Body of pancreas (tissue), 4 donors: ENCODE measurements at regions not wholly inside any gene's neighbourhood (a gene's known extent, or its start where the extent isn't known, plus 50 kb on each side); places are given as distances from the start of the nearest gene placed in this dataset.

Source experiments
- ATAC-seq: fragments of 150-250 bp; one replicate; pipeline ENCODE4 v1.9.1; 2016
- DNase-seq, 4 donors: peaks; one replicate each; pipeline ENCODE4 v3.0.0-alpha.2; 2019
- H3K27ac ChIP-seq, 4 donors: fragments of 200-600 bp; sonication (generic); 1 replicate in 3 of 4; 2 replicates in 1 of 4; pipeline versions ENCODE4 v1.5.1 to v1.6.1; 2016 to 2019; ENCODE audit warnings: mild to moderate bottlenecking in 1 of 4, mixed read lengths in 1 of 4, moderate library complexity in 1 of 4
- H3K27me3 ChIP-seq, 2 donors: fragments of 200-600 bp; sonication (generic); one replicate each; pipeline ENCODE4 v1.6.0; 2016; ENCODE audit warnings: mild to moderate bottlenecking in 1 of 2
- H3K36me3 ChIP-seq, 2 donors: fragments of 200-600 bp; sonication (generic); replicated peaks in 1 of 2; 2 replicates each; pipeline ENCODE4 v1.5.1; 2016; ENCODE audit warnings: low read depth in 2 of 2; ENCODE audit not compliant: insufficient read depth in 1 of 2
- H3K4me1 ChIP-seq: fragments of 200-600 bp; sonication (generic); one replicate; pipeline ENCODE4 v1.6.0; 2016
- H3K4me3 ChIP-seq, 2 donors: fragments of 200-600 bp; sonication (generic); 1 replicate in 1 of 2; 2 replicates in 1 of 2; pipeline ENCODE4 v1.5.1; 2016 to 2019
- H3K9me3 ChIP-seq, 3 donors: fragments of 200-600 bp; sonication (generic); 1 replicate in 2 of 3; 2 replicates in 1 of 3; pipeline ENCODE4 v1.5.1; 2016
- POLR2A ChIP-seq, 3 donors: fragments of 450-650 bp; IDR thresholded peaks; one replicate each; pipeline ENCODE4 v1.6.1; 2016; ENCODE audit warnings: antibody characterized with exemption in 3 of 3, mild to moderate bottlenecking in 2 of 3
- WGBS, 2 donors: methylation state at CpG; one replicate each; pipeline ENCODE4 v1.1.5; 2017; 5-methylcytosine and 5-hydroxymethylcytosine counted together
- intact Hi-C: fragments of 100-400 bp; cut with DNase I; formaldehyde crosslinking; loops from one replicate; pipeline ENCODE4 v1.15.1; 2023
- TF ChIP-seq, protein P1 (sequence below), 7 experiments: fragments of 450-650 bp in 4 of 7; fragments of 200-600 bp in 3 of 7; sonication (generic) in 3 of 7; IDR thresholded peaks; one replicate each; pipeline ENCODE4 v1.5.1; 2016 to 2019; ENCODE audit warnings: antibody characterized with exemption in 7 of 7

DNA sequence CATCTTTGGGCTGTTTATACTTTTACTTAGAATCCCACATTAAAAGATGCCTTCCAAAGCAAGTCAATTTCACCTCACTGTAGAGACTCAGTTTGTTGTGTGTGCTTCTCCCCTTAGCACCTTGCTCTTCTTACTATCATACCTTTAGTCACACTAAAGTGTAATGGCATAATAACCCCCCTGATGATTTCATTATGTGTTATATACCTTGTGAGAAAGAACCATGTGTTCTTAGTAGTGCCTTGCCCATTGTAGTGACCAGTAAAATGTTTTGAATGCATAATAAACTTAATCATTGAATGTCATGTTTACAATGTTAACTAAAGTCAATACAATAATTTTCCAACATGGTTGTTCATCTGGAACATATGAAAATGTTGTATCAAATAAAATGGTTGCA, 1621.9 kb downstream of the PCDH7 start:
- no peak overlapping the region for H3K27ac ChIP-seq

DNA sequence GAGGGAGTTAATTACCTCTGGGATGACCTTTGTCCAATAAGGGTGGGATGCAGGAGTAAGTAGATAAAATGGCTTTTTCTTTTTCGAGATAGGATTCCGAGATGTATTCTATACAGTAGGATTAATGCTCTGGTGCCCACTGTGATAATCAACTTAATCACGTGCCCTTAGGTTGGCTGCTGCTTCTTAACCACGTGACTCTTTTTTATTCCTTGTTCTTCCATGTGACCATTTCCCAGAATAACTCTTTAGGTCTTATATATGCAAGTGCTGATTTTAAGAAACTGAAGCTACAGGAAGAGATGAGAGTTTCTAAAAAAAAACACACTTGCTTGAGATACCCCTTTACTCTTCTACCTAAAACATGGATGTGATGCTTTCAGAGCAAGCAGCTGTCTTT, 1628.9 kb downstream of the PCDH7 start:
- intact Hi-C loops = no loop called here
- TF ChIP-seq, protein P1, sequence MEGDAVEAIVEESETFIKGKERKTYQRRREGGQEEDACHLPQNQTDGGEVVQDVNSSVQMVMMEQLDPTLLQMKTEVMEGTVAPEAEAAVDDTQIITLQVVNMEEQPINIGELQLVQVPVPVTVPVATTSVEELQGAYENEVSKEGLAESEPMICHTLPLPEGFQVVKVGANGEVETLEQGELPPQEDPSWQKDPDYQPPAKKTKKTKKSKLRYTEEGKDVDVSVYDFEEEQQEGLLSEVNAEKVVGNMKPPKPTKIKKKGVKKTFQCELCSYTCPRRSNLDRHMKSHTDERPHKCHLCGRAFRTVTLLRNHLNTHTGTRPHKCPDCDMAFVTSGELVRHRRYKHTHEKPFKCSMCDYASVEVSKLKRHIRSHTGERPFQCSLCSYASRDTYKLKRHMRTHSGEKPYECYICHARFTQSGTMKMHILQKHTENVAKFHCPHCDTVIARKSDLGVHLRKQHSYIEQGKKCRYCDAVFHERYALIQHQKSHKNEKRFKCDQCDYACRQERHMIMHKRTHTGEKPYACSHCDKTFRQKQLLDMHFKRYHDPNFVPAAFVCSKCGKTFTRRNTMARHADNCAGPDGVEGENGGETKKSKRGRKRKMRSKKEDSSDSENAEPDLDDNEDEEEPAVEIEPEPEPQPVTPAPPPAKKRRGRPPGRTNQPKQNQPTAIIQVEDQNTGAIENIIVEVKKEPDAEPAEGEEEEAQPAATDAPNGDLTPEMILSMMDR (IDR thresholded peaks at IDR 0.05) = no peak
- TF ChIP-seq POLR2A (IDR thresholded peaks at IDR 0.05) = no peak

More for the DNA sequence above, 1621.9 kb downstream of the PCDH7 start:
- no peaks in the 10 kb centered on the region for H3K9me3 ChIP-seq
- no peaks in the 10 kb centered on the region for H3K27me3 ChIP-seq
- H3K36me3 ChIP-seq = no peaks in the 10 kb centered on the region
- no peak for TF ChIP-seq POLR2A (IDR thresholded peaks at IDR 0.05)
- TF ChIP-seq, protein P1 (IDR thresholded peaks at IDR 0.05) = no peak
- H3K4me3 ChIP-seq = no peak overlapping the region
- H3K4me1 ChIP-seq = no peaks in the 10 kb centered on the region
- ATAC-seq (no peak), DNase-seq (no peak)
- intact Hi-C loops = no loop called here

DNA sequence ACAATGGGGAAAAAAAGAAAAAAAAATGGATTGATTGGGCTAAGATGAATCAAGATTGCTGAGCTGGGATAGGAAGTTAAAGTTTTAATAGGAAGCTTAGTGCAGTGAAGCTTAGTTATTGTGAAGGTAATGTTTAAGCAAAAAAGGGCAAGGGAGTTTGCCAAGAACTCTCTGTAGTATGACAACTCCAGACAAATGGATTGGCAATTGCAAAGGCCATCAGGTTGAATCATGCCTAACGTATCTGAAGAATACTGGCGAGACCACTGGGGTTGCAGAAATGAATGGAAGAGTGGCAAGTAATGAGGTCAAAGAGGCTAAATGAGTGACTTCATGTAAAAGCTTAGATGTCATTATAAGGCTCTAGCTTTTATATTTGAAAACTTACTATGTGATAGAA, 1654.0 kb downstream of the PCDH7 start:
- Histone ChIP-seq H3K4me1 (no peaks in the 10 kb centered on the region), H3K27ac (no peak overlapping the region), H3K36me3 (no peaks in the 10 kb centered on the region), H3K4me3 (no peak overlapping the region), H3K9me3 (no peaks in the 10 kb centered on the region), H3K27me3 (no peaks in the 10 kb centered on the region)
- 56 to 62% methylated on average over 2 of the region's 2 CpGs for WGBS, 2 donors
- TF ChIP-seq, protein P1 (IDR thresholded peaks at IDR 0.05) = no peak
- TF ChIP-seq POLR2A (IDR thresholded peaks at IDR 0.05) = no peak
- DNase-seq (no peak), ATAC-seq (no peak)
- intact Hi-C loops = no loop called here

More for the DNA sequence above, 1628.9 kb downstream of the PCDH7 start:
- Histone ChIP-seq H3K4me1 (no peaks in the 10 kb centered on the region), H3K27ac (no peak overlapping the region), H3K27me3 (no peaks in the 10 kb centered on the region), H3K4me3 (no peak overlapping the region), H3K9me3 (no peaks in the 10 kb centered on the region), H3K36me3 (no peaks in the 10 kb centered on the region)
- no peak for ATAC-seq
- no peak for DNase-seq
- WGBS, 2 donors = 70 to 74% methylated on average over 4 of the region's 4 CpGs

DNA sequence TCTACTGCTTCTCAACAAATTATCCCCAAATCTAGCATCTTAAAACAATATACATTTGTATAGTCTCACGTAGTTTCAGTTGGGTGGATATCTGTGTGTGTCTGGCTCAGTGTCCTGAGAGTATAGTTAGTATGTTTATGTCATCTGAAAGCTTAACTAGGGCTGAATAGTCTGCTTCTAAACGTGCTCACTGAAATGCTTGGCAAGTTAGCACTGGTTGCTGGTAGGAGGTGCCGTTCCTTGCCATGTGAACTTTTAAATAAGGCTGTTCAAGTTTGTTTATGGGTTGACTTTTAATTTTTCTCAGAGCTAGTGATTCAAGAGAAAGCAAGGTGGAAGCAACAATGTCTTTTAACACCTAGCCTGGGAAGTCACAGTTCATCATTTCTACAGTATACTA, 1673.6 kb downstream of the PCDH7 start:
- no peak overlapping the region for H3K4me3 ChIP-seq
- WGBS, 2 donors = 35 to 46% methylated on average over 3 of the region's 3 CpGs

DNA sequence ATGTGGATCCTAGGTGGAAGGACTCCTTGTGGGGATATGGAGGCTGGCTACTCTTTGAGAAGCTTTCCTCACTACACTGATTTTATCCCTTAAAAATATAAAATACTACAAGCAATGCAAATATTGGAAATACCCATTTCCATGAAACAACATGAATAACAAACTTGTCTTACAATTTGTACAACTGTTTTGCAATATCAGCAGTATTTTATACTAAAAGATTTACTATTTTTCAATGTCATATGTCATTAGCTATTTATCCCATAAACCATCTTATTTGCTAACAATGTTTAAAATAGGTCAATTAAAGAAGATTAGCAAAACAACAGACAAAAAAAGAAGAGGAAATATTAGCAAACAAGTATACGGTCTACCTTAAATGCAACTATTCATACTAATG, 1674.1 kb downstream of the PCDH7 start:
- Histone ChIP-seq H3K36me3 (no peaks in the 10 kb centered on the region), H3K27me3 (no peaks in the 10 kb centered on the region), H3K9me3 (no peaks in the 10 kb centered on the region), H3K4me1 (no peaks in the 10 kb centered on the region), H3K27ac (no peak overlapping the region), H3K4me3 (no peak overlapping the region)
- TF ChIP-seq, protein P1 (IDR thresholded peaks at IDR 0.05) = no peak
- no peak for TF ChIP-seq POLR2A (IDR thresholded peaks at IDR 0.05)
- ATAC-seq (no peak), DNase-seq (no peak)
- intact Hi-C loops = no loop called here
- 68 to 71% methylated on average over 1 of the region's 1 CpG for WGBS, 2 donors

More for the DNA sequence above, 1673.6 kb downstream of the PCDH7 start:
- H3K27ac ChIP-seq = no peak overlapping the region
- intact Hi-C loops = no loop called here
- DNase-seq (no peak), ATAC-seq (no peak)
- no peaks in the 10 kb centered on the region for H3K4me1 ChIP-seq
- TF ChIP-seq POLR2A (IDR thresholded peaks at IDR 0.05) = no peak
- TF ChIP-seq, protein P1 (IDR thresholded peaks at IDR 0.05) = no peak
- H3K9me3 ChIP-seq = no peaks in the 10 kb centered on the region
- H3K27me3 ChIP-seq = no peaks in the 10 kb centered on the region
- H3K36me3 ChIP-seq = no peaks in the 10 kb centered on the region
